Breast epithelium (tissue), 3 donors: ENCODE measurements at regions not wholly inside any gene's neighbourhood (a gene's known extent, or its start where the extent isn't known, plus 50 kb on each side); places are given as distances from the start of the nearest gene placed in this dataset.

ENCODE experiments used
- POLR2A ChIP-seq: fragments of 450-650 bp; IDR thresholded peaks from one replicate; pipeline ENCODE4 v1.6.1; 2016; ENCODE audit warnings: antibody characterized with exemption, mild to moderate bottlenecking, moderate library complexity
- POLR2AphosphoS5 ChIP-seq, 3 donors: sonication (generic); formaldehyde crosslinking; IDR thresholded peaks; one replicate each; pipeline ENCODE4 v1.6.1; 2017; ENCODE audit warnings: antibody characterized with exemption in 3 of 3
- TF ChIP-seq, protein P1 (sequence below), 3 donors: fragments of 450-650 bp; IDR thresholded peaks; one replicate each; pipeline ENCODE4 v1.5.1; 2016 to 2017; ENCODE audit warnings: antibody characterized with exemption in 3 of 3, mild to moderate bottlenecking in 3 of 3, moderate library complexity in 3 of 3

DNA sequence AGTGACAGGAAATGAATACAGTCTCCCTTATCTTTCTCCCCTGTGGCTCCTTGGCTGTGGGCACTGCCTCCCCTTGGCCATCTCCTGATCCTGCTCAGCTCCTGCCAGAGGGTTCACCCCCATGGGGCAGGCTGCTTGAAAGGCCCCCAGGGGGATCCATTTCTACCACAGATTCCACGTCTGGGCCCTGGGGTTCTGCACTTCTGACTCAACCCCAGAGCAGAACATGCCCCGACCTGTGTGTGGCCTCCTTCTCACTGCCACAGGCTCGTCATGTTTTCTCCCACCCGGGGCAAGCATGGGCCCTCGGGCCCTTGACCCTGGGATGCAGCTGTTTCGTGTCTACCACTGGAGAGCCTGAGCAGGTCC, 122.2 kb downstream of the ACKR3 start:
- TF ChIP-seq, protein P1, sequence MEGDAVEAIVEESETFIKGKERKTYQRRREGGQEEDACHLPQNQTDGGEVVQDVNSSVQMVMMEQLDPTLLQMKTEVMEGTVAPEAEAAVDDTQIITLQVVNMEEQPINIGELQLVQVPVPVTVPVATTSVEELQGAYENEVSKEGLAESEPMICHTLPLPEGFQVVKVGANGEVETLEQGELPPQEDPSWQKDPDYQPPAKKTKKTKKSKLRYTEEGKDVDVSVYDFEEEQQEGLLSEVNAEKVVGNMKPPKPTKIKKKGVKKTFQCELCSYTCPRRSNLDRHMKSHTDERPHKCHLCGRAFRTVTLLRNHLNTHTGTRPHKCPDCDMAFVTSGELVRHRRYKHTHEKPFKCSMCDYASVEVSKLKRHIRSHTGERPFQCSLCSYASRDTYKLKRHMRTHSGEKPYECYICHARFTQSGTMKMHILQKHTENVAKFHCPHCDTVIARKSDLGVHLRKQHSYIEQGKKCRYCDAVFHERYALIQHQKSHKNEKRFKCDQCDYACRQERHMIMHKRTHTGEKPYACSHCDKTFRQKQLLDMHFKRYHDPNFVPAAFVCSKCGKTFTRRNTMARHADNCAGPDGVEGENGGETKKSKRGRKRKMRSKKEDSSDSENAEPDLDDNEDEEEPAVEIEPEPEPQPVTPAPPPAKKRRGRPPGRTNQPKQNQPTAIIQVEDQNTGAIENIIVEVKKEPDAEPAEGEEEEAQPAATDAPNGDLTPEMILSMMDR (IDR thresholded peaks at IDR 0.05) = no peak
- TF ChIP-seq POLR2AphosphoS5 (IDR thresholded peaks at IDR 0.05) = no peak
- TF ChIP-seq POLR2A = no peak
